H1 (cell line): ENCODE measurements at regions not wholly inside any gene's neighbourhood (a gene's known extent, or its start where the extent isn't known, plus 50 kb on each side); places are given as distances from the start of the nearest gene placed in this dataset.

ENCODE experiments used
- CTCF ChIA-PET: fragments of 300-600 bp; sonication (Branson Sonifier 250); formaldehyde crosslinking; loops from one replicate; lab custom pipeline; 2021; ENCODE audit not compliant: partially characterized antibody; lab: Charles Lee
- POLR2A ChIA-PET: fragments of 300-600 bp; sonication (Branson Sonifier 250); formaldehyde crosslinking; loops from one replicate; lab custom pipeline; 2021; ENCODE audit warnings: inconsistent platforms; ENCODE audit not compliant: partially characterized antibody; lab: Charles Lee
- DNase-seq, 2 experiments: peaks; one replicate each; pipeline versions ENCODE4 v3.0.0 to v3.0.0-alpha.2; 2010 to 2022; ENCODE audit warnings: low spot score in 2 of 2, low read depth in 1 of 2, mixed read lengths in 1 of 2
- FAIRE-seq: peaks from 2 replicates; lab custom pipeline; 2011; peaks lifted over from hg19 to GRCh38; lab: Jason Lieb, UNC
- H2AFZ ChIP-seq: 2 replicates; pipeline ENCODE4 v1.8.1; 2012; ENCODE audit warnings: low read length, inconsistent platforms
- H2AK5ac ChIP-seq: 2 replicates; pipeline ENCODE4 v1.6.1; 2013; ENCODE audit warnings: low read depth, low read length
- H2BK120ac ChIP-seq: replicated peaks from 2 replicates; pipeline ENCODE3; 2013; ENCODE audit warnings: low read depth, low read length, inconsistent platforms
- H2BK12ac ChIP-seq: 2 replicates; pipeline ENCODE4 v1.6.1; 2013; ENCODE audit warnings: low read depth, low read length
- H2BK15ac ChIP-seq: 2 replicates; pipeline ENCODE4 v1.6.1; 2013; ENCODE audit warnings: low read length
- H2BK20ac ChIP-seq: 2 replicates; pipeline ENCODE4 v1.6.1; 2013; ENCODE audit warnings: low read length
- H2BK5ac ChIP-seq: 2 replicates; pipeline ENCODE4 v1.6.1; 2013; ENCODE audit warnings: low read depth, low read length
- H3K14ac ChIP-seq: 2 replicates; pipeline ENCODE4 v1.6.1; 2013; ENCODE audit warnings: inconsistent platforms; ENCODE audit not compliant: insufficient read length
- H3K18ac ChIP-seq: 2 replicates; pipeline ENCODE4 v1.6.1; 2013; ENCODE audit warnings: low read length; ENCODE audit errors: extremely low read depth
- H3K23ac ChIP-seq: 2 replicates; pipeline ENCODE4 v1.6.1; 2013; ENCODE audit warnings: inconsistent platforms; ENCODE audit not compliant: insufficient read length
- H3K23me2 ChIP-seq: 2 replicates; pipeline ENCODE4 v1.6.1; 2013; ENCODE audit warnings: low read depth, low read length
- H3K27ac ChIP-seq: 2 replicates; pipeline ENCODE4 v1.6.1; 2011; ENCODE audit warnings: low read depth, low read length, inconsistent platforms
- H3K27me3 ChIP-seq, 4 experiments: replicated peaks in 1 of 4; 1 replicate in 1 of 4; 2 replicates in 3 of 4; pipeline versions ENCODE4 v1.6.1 to v1.8.1; 2011 to 2013; ENCODE audit warnings: low read length in 3 of 4, mild to moderate bottlenecking in 3 of 4, inconsistent platforms in 2 of 4, mixed read lengths in 2 of 4, moderate library complexity in 1 of 4; ENCODE audit not compliant: control insufficient read depth in 3 of 4, insufficient read depth in 3 of 4; ENCODE audit errors: extremely low read depth in 1 of 4
- H3K36me3 ChIP-seq, 4 experiments: 2 replicates each; pipeline versions ENCODE4 v1.6.1 to v1.8.1; 2011 to 2013; ENCODE audit warnings: mild to moderate bottlenecking in 4 of 4, low read length in 3 of 4, moderate library complexity in 2 of 4, control low read depth in 1 of 4, inconsistent platforms in 1 of 4; ENCODE audit not compliant: insufficient read depth in 4 of 4, control insufficient read depth in 2 of 4
- H3K4ac ChIP-seq: replicated peaks from 2 replicates; pipeline ENCODE3; 2013; ENCODE audit warnings: low read length, low read depth, mixed read lengths, inconsistent platforms; ENCODE audit not compliant: insufficient read length
- H3K4me1 ChIP-seq, 4 experiments: replicated peaks in 1 of 4; 1 replicate in 1 of 4; 2 replicates in 3 of 4; pipeline versions ENCODE4 v1.6.1 to v1.8.1; 2011 to 2013; ENCODE audit warnings: low read length in 3 of 4, inconsistent platforms in 2 of 4, mixed read lengths in 1 of 4; ENCODE audit not compliant: insufficient read depth in 4 of 4, control insufficient read depth in 3 of 4
- H3K4me2 ChIP-seq, 2 experiments: 2 replicates each; pipeline versions ENCODE4 v1.6.1 to v1.8.1; 2011 to 2013; ENCODE audit warnings: low read depth in 2 of 2, low read length in 2 of 2, control low read depth in 1 of 2, inconsistent platforms in 1 of 2, mild to moderate bottlenecking in 1 of 2; ENCODE audit not compliant: insufficient read depth in 1 of 2
- H3K4me3 ChIP-seq, 4 experiments: fragments of 200-600, 300-600 bp in 1 of 4; sonication (generic), shearing (Covaris generic), sonication (Bioruptor Twin) in 1 of 4; 2 replicates each; pipeline versions ENCODE4 v1.5.1 to v1.8.1; 2011 to 2016; ENCODE audit warnings: low read length in 4 of 4, low read depth in 3 of 4, control low read depth in 2 of 4, inconsistent platforms in 2 of 4, mild to moderate bottlenecking in 2 of 4, mixed read lengths in 1 of 4, moderate library complexity in 1 of 4; ENCODE audit not compliant: insufficient read depth in 2 of 4; ENCODE audit errors: extremely low read depth in 1 of 4
- H3K56ac ChIP-seq: replicated peaks from 2 replicates; pipeline ENCODE3; 2013; ENCODE audit warnings: low read depth, mild to moderate bottlenecking, mixed read lengths, low read length, inconsistent platforms; ENCODE audit not compliant: insufficient read length
- H3K79me1 ChIP-seq: 2 replicates; pipeline ENCODE4 v1.6.1; 2013; ENCODE audit warnings: low read depth, low read length, control low read depth
- H3K79me2 ChIP-seq, 2 experiments: 2 replicates each; pipeline versions ENCODE4 v1.6.1 to v1.8.1; 2012 to 2013; ENCODE audit warnings: low read length in 2 of 2, mild to moderate bottlenecking in 2 of 2, inconsistent platforms in 1 of 2; ENCODE audit not compliant: insufficient read depth in 2 of 2, control insufficient read depth in 1 of 2
- H3K9ac ChIP-seq, 4 experiments: replicated peaks in 1 of 4; 1 replicate in 1 of 4; 2 replicates in 3 of 4; pipeline versions ENCODE4 v1.6.1 to v1.8.1; 2011 to 2013; ENCODE audit warnings: low read depth in 3 of 4, low read length in 3 of 4, control low read depth in 2 of 4, mild to moderate bottlenecking in 2 of 4, moderate library complexity in 2 of 4, inconsistent platforms in 1 of 4; ENCODE audit errors: extremely low read depth in 1 of 4
- H3K9me3 ChIP-seq, 2 experiments: 2 replicates each; pipeline versions ENCODE4 v1.6.1 to v1.8.1; 2012 to 2013; ENCODE audit warnings: mild to moderate bottlenecking in 2 of 2, moderate library complexity in 2 of 2, control low read depth in 1 of 2, inconsistent platforms in 1 of 2, low read depth in 1 of 2, low read length in 1 of 2, mixed read lengths in 1 of 2; ENCODE audit not compliant: insufficient read depth in 2 of 2
- H4K20me1 ChIP-seq, 2 experiments: replicated peaks in 1 of 2; 2 replicates each; pipeline versions ENCODE3 to v1.8.1; 2011 to 2013; ENCODE audit warnings: inconsistent platforms in 2 of 2, low read length in 2 of 2, mild to moderate bottlenecking in 1 of 2; ENCODE audit not compliant: insufficient read depth in 2 of 2, control insufficient read depth in 1 of 2
- H4K5ac ChIP-seq: 2 replicates; pipeline ENCODE4 v1.6.1; 2013; ENCODE audit warnings: low read length, low read depth, mixed read lengths, inconsistent platforms; ENCODE audit not compliant: insufficient read length
- H4K8ac ChIP-seq: 2 replicates; pipeline ENCODE4 v1.8.0; 2013; ENCODE audit warnings: mild to moderate bottlenecking, moderate library complexity, low read length, inconsistent platforms; ENCODE audit not compliant: insufficient read depth; ENCODE audit errors: extremely low read depth
- H4K91ac ChIP-seq: replicated peaks from 2 replicates; pipeline ENCODE3; 2013; ENCODE audit warnings: low read length, mixed read lengths, inconsistent platforms; ENCODE audit not compliant: insufficient read length
- ATF2 ChIP-seq: IDR thresholded peaks from 2 replicates; pipeline ENCODE4 v1.6.1; 2012; ENCODE audit warnings: low read length, inconsistent platforms
- BCL11A ChIP-seq, 2 experiments: IDR thresholded peaks; one replicate each; pipeline ENCODE4 v1.6.1; 2011; ENCODE audit warnings: low read depth in 2 of 2, low read length in 2 of 2, mild to moderate bottlenecking in 2 of 2
- EGR1 ChIP-seq: IDR thresholded peaks from 2 replicates; pipeline ENCODE4 v1.6.1; 2011; ENCODE audit warnings: low read depth, low read length, borderline replicate concordance
- HDAC6 ChIP-seq: IDR thresholded peaks from one replicate; pipeline ENCODE4 v1.7.1; 2012; ENCODE audit warnings: low read depth, mild to moderate bottlenecking, inconsistent platforms, low read length, moderate library complexity
- JUN ChIP-seq: IDR thresholded peaks from 2 replicates; pipeline ENCODE4 v1.6.1; 2011; ENCODE audit warnings: low read depth, mild to moderate bottlenecking, improper control_type of control experiment, low read length
- JUND ChIP-seq: IDR thresholded peaks from 2 replicates; pipeline ENCODE4 v1.6.1; 2011; ENCODE audit warnings: mild to moderate bottlenecking, improper control_type of control experiment, low read length
- KDM5A ChIP-seq: fragments of 200-600 bp; IDR thresholded peaks from 2 replicates; pipeline ENCODE4 v1.7.1; 2012; ENCODE audit warnings: mild to moderate bottlenecking, low read length, inconsistent platforms, mixed read lengths
- RBBP5 ChIP-seq: IDR thresholded peaks from 2 replicates; pipeline ENCODE4 v1.7.1; 2012; ENCODE audit warnings: low read depth, mild to moderate bottlenecking, inconsistent platforms, low read length, moderate library complexity, borderline replicate concordance
- RNF2 ChIP-seq: fragments of 200-900, 300-1000 bp; sonication (generic); IDR thresholded peaks from 2 replicates; pipeline ENCODE4 v1.7.1; 2016; ENCODE audit warnings: borderline replicate concordance, low read depth, mild to moderate bottlenecking, antibody characterized with exemption, low read length; ENCODE audit not compliant: poor library complexity, severe bottlenecking; ENCODE audit errors: missing control alignments
- RXRA ChIP-seq: IDR thresholded peaks from 2 replicates; pipeline ENCODE4 v1.6.1; 2011; ENCODE audit warnings: low read depth, mild to moderate bottlenecking, low read length, moderate library complexity; ENCODE audit not compliant: insufficient read depth
- SUZ12 ChIP-seq: fragments of 200-600 bp; sonication (generic); IDR thresholded peaks from 2 replicates; pipeline ENCODE4 v1.6.1; 2012; ENCODE audit warnings: mild to moderate bottlenecking, inconsistent platforms, low read length, moderate library complexity, mixed read lengths
- TBP ChIP-seq: IDR thresholded peaks from 2 replicates; pipeline ENCODE4 v1.6.1; 2011; ENCODE audit warnings: low read depth, low read length, improper control_type of control experiment
- ZNF274 ChIP-seq: IDR thresholded peaks from 2 replicates; pipeline ENCODE4 v1.7.0; 2012; ENCODE audit warnings: low read length, borderline replicate concordance; ENCODE audit errors: extremely low read depth
- WGBS, 2 experiments: shearing (Covaris generic) in 1 of 2; methylation state at CpG; one replicate each; pipeline versions ENCODE4 v1.1.6 to v1.1.7; 2013 to 2015; ENCODE audit warnings: low lambda C conversion rate in 2 of 2, mixed read lengths in 2 of 2, inconsistent platforms in 1 of 2, low coverage in 1 of 2, missing lambda C conversion rate in 1 of 2; ENCODE audit not compliant: insufficient replicate concordance in 2 of 2, insufficient coverage in 1 of 2, insufficient read length in 1 of 2; ENCODE audit errors: extremely low coverage in 1 of 2, missing lambda C conversion rate in 1 of 2; 5-methylcytosine and 5-hydroxymethylcytosine counted together

- Histone ChIP-seq H4K5ac (no peak overlapping the region), H3K27ac (no peak overlapping the region), H3K4me2 (no peak overlapping the region), H2BK12ac (no peak overlapping the region), H3K36me3 (no peaks in the 10 kb centered on the region), H3K79me1 (no peaks in the 10 kb centered on the region), H4K91ac (no peak overlapping the region), H4K20me1 (no peaks in the 10 kb centered on the region), H3K4ac (no peak overlapping the region), H3K79me2 (no peaks in the 10 kb centered on the region), H2BK5ac (no peak overlapping the region), H3K23ac (no peak overlapping the region), H3K4me3 (no peak overlapping the region), H3K9me3 (no peaks in the 10 kb centered on the region), H3K4me1 (peaks cover 0 to 2% (median 0%) of the 10 kb centered on the region in 4 experiments; a peak in 1 of 7 replicates), H3K18ac (no peak overlapping the region), H4K8ac (no peak overlapping the region), H2AFZ (no peak overlapping the region), H3K27me3 (no peaks in the 10 kb centered on the region), H3K14ac (no peak overlapping the region), H3K9ac (no peak overlapping the region), H3K23me2 (no peaks in the 10 kb centered on the region), H2BK15ac (no peak overlapping the region), H2BK20ac (no peak overlapping the region), H2AK5ac (no peak overlapping the region), H3K56ac (no peak overlapping the region), H2BK120ac (no peak overlapping the region)
- FAIRE-seq (no peak), DNase-seq (no peak)
- 97% methylated on average over 4 of the region's 6 CpGs; no CpG with 5 or more reads in 1 of the 2 experiments for WGBS, 2 experiments
- POLR2A ChIA-PET = interaction anchor here (0.6 kb wide), 1 partner anchor 63 kb away, joined by 3 read pairs; no protein-coding TSS in a partner anchor
- CTCF ChIA-PET = interaction anchor here (1.2 to 2.4 kb wide), 2 partner anchors 10 to 83 kb away, joined by 6 read pairs; no protein-coding TSS in a partner anchor
- TF ChIP-seq TBP (no peak), RBBP5 (no peak), ZNF274 (no peak), JUND (no peak), EGR1 (no peak), RNF2 (no peak), ATF2 (no peak), BCL11A (IDR thresholded peaks at IDR 0.05; ENCODE audit: low read depth in 2 of 2, low read length in 2 of 2) (no peak), RXRA (no peak), HDAC6 (no peak), SUZ12 (no peak), KDM5A (no peak), JUN (no peak)
These were observed 99.5 kb downstream of the MID1IP1 start for GRCh38 chrX:38900719-38901118.
